ENCODE measurements at regions not wholly inside any gene's neighbourhood (a gene's known extent, or its start where the extent isn't known, plus 50 kb on each side); places are given as distances from the start of the nearest gene placed in this dataset.
"Not testable (repeated sequence)": the region's sequence is repeated elsewhere in the genome, so short reads cannot be mapped to it uniquely, and the experiment has no call there.

GRCh38 chr2:172262486-172262885 lies 159.8 kb upstream of the DLX2 start:
- DNase-seq = no peak

GRCh38 chr2:172264820-172265219 lies 162.1 kb upstream of the DLX2 start:
- DNase-seq = not testable (repeated sequence)

- DNase-seq = not testable (repeated sequence)
Measured at GRCh38 chr2:172269507-172270244, 157.7 kb upstream of the ITGA6 start.

- no peak for DNase-seq
Measured at GRCh38 chr2:172270278-172271079, 156.9 kb upstream of the ITGA6 start.

DNA sequence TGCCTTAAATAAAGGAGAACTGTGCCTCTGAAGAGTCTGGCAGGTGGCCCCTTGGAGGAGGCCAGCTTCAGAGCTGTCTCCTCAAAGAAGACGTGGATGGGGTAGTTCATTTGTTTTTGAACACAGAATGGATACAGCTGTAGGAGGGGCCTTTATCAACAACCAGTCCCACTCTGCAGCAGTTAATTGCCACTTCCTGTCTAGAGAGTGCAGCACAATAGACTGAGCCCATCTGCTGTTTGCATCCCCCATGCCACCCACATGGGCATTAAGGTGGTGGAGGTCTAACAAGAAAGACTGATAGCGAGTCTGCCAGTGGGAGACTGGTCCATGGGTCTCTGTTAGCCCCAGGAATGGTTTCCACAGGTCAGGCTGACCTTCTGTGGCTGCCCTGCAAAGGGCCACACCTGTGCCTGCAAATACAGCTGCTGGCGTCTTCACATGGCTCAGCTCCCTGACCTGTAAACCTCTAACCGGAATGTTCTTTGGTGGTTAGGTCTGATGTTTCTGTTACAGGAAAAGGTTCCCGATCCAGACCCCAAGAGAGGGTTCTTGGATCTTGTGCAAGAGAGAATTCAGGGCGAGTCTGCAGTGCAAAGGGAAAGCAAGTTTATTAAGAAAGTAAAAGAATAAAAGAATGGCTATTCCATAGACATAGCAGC lies 153.3 kb upstream of the ITGA6 start:
- no peak for DNase-seq

- DNase-seq = no peak
Measured at GRCh38 chr2:172275239-172275638, 152.1 kb upstream of the ITGA6 start.

DNA sequence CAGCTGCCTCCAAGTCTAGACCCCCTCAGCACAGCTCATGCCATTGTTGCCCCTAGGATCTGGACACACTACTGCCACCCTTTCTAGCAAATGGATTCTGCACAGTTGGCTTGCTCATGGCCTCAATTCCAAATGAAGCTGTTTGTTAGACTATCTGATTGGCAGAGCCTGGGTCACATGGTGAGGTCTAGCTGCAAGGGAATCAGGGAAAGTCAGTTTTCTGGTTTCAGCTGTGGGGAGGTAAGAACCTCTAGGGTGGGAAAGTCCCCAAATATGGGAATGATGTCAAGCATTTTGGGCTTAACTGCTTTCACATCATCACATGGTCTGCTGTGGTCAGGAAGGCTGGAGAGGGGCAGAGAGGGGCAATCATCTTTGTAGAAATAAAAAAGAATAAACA lies 150.4 kb upstream of the ITGA6 start:
- DNase-seq = no peak

DNA sequence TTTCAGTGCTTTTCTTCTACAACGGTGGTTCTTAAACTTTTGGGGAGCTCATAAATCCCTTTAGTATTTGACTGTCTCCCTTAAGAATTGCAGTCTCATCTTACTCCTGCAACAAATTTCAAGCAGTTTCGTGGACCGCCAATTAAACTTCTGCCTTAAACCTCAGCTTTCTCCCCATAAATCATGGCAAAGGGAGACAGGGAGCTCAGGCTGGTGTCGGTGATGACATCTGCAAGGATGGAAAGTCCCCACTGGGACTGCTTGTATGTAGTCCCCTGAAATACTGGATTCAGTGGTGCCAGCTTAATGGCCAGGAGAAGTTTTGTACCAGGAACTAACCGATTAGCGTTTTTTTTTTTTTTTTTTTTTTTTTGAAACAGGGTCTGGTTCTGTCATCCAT lies 148.7 kb upstream of the ITGA6 start:
- DNase-seq = no peak

- DNase-seq = no peak
Measured at GRCh38 chr2:172279214-172279613, 148.2 kb upstream of the ITGA6 start.

- DNase-seq = no peak
Measured at GRCh38 chr2:172279813-172280212, 147.6 kb upstream of the ITGA6 start.

DNA sequence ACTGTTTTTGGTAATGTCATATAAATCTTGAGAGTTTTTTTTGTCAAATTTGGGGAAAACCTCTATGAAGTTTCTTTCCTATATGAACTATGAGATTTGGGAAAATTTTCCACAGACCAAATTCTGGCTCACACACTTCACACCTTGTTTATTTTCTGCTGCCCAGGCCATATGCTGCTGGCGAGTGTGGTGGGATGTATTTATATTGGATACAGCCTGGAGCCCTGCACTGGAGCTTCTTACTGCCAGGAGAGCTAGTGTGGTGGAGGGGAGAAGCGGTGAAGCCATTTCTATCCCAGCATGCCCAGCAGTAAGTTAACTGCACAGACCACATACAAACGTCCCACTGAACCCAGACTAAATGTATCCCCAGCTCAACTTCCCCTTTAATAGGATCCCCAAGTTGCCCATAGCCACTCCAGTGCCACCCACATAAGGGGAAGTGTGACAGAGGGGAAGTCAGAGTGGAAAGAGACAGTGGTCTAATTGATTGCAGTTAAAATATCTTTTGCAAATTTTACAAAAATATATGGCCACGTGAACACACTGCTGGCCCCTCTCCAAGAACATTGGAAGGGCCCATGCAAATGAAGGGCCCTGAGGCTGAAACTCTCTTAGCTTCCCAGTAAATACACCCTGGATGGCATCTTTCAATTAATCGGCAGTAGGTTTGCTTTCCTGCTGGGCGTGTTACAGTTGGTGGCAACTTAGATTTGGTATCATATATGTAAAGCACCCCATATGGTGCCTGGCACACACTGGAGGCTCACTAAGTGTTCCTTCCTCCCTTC lies 146.6 kb upstream of the ITGA6 start:
- DNase-seq = no peak

GRCh38 chr2:172281648-172282570 lies 145.5 kb upstream of the ITGA6 start:
- DNase-seq = no peak

- DNase-seq = no peak
Measured at GRCh38 chr2:172282944-172283343, 144.4 kb upstream of the ITGA6 start.

GRCh38 chr2:172283476-172283875 lies 143.9 kb upstream of the ITGA6 start:
- no peak for DNase-seq

DNA sequence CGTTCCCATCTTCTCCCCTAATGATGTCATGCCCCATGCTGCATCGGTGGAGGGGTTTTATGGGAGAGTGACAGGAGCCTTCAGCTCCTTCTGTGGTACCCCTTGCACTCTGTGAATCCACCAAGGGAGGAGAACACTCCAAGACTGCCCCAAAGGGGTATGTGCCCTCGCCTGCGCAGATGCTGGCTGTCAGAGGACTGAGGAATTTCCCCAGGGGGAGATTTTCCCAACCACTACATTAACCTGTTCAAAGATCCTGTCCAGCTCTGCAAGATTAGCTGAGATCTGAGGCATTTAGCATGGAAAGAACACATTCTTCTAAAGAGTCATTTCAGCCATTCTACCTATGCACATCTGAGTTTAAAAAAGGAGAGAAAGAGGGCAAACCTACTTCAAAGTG lies 143.2 kb upstream of the ITGA6 start:
- DNase-seq = no peak

- peak; percentile 46 for DNase-seq
Measured at GRCh38 chr2:172285010-172285621, 142.3 kb upstream of the ITGA6 start.

GRCh38 chr2:172285760-172286159 lies 141.6 kb upstream of the ITGA6 start:
- no peak for DNase-seq

- no peak for DNase-seq
Measured at GRCh38 chr2:172287190-172287589, 140.2 kb upstream of the ITGA6 start.

GRCh38 chr2:172287605-172288315 lies 139.6 kb upstream of the ITGA6 start:
- DNase-seq = no peak

- DNase-seq = no peak
Measured at GRCh38 chr2:172288603-172289002, 138.8 kb upstream of the ITGA6 start.

- no peak for DNase-seq
Measured at GRCh38 chr2:172293952-172294351, 133.4 kb upstream of the ITGA6 start.
